H1 (cell line): ENCODE measurements at regions not wholly inside any gene's neighbourhood (a gene's known extent, or its start where the extent isn't known, plus 50 kb on each side); places are given as distances from the start of the nearest gene placed in this dataset.

Experiments used
- CTCF ChIA-PET: fragments of 300-600 bp; sonication (Branson Sonifier 250); formaldehyde crosslinking; loops from one replicate; lab custom pipeline; 2021; ENCODE audit not compliant: partially characterized antibody; lab: Charles Lee
- POLR2A ChIA-PET: fragments of 300-600 bp; sonication (Branson Sonifier 250); formaldehyde crosslinking; loops from one replicate; lab custom pipeline; 2021; ENCODE audit warnings: inconsistent platforms; ENCODE audit not compliant: partially characterized antibody; lab: Charles Lee
- DNase-seq, 2 experiments: peaks; one replicate each; pipeline versions ENCODE4 v3.0.0 to v3.0.0-alpha.2; 2010 to 2022; ENCODE audit warnings: low spot score in 2 of 2, low read depth in 1 of 2, mixed read lengths in 1 of 2
- FAIRE-seq: peaks from 2 replicates; lab custom pipeline; 2011; peaks lifted over from hg19 to GRCh38; lab: Jason Lieb, UNC
- H2AFZ ChIP-seq: 2 replicates; pipeline ENCODE4 v1.8.1; 2012; ENCODE audit warnings: low read length, inconsistent platforms
- H2AK5ac ChIP-seq: 2 replicates; pipeline ENCODE4 v1.6.1; 2013; ENCODE audit warnings: low read depth, low read length
- H2BK120ac ChIP-seq: replicated peaks from 2 replicates; pipeline ENCODE3; 2013; ENCODE audit warnings: low read depth, low read length, inconsistent platforms
- H2BK12ac ChIP-seq: 2 replicates; pipeline ENCODE4 v1.6.1; 2013; ENCODE audit warnings: low read depth, low read length
- H2BK15ac ChIP-seq: 2 replicates; pipeline ENCODE4 v1.6.1; 2013; ENCODE audit warnings: low read length
- H2BK20ac ChIP-seq: 2 replicates; pipeline ENCODE4 v1.6.1; 2013; ENCODE audit warnings: low read length
- H2BK5ac ChIP-seq: 2 replicates; pipeline ENCODE4 v1.6.1; 2013; ENCODE audit warnings: low read depth, low read length
- H3K14ac ChIP-seq: 2 replicates; pipeline ENCODE4 v1.6.1; 2013; ENCODE audit warnings: inconsistent platforms; ENCODE audit not compliant: insufficient read length
- H3K18ac ChIP-seq: 2 replicates; pipeline ENCODE4 v1.6.1; 2013; ENCODE audit warnings: low read length; ENCODE audit errors: extremely low read depth
- H3K23ac ChIP-seq: 2 replicates; pipeline ENCODE4 v1.6.1; 2013; ENCODE audit warnings: inconsistent platforms; ENCODE audit not compliant: insufficient read length
- H3K23me2 ChIP-seq: 2 replicates; pipeline ENCODE4 v1.6.1; 2013; ENCODE audit warnings: low read depth, low read length
- H3K27ac ChIP-seq: 2 replicates; pipeline ENCODE4 v1.6.1; 2011; ENCODE audit warnings: low read depth, low read length, inconsistent platforms
- H3K27me3 ChIP-seq, 4 experiments: replicated peaks in 1 of 4; 1 replicate in 1 of 4; 2 replicates in 3 of 4; pipeline versions ENCODE4 v1.6.1 to v1.8.1; 2011 to 2013; ENCODE audit warnings: low read length in 3 of 4, mild to moderate bottlenecking in 3 of 4, inconsistent platforms in 2 of 4, mixed read lengths in 2 of 4, moderate library complexity in 1 of 4; ENCODE audit not compliant: control insufficient read depth in 3 of 4, insufficient read depth in 3 of 4; ENCODE audit errors: extremely low read depth in 1 of 4
- H3K36me3 ChIP-seq, 4 experiments: 2 replicates each; pipeline versions ENCODE4 v1.6.1 to v1.8.1; 2011 to 2013; ENCODE audit warnings: mild to moderate bottlenecking in 4 of 4, low read length in 3 of 4, moderate library complexity in 2 of 4, control low read depth in 1 of 4, inconsistent platforms in 1 of 4; ENCODE audit not compliant: insufficient read depth in 4 of 4, control insufficient read depth in 2 of 4
- H3K4ac ChIP-seq: replicated peaks from 2 replicates; pipeline ENCODE3; 2013; ENCODE audit warnings: low read length, low read depth, mixed read lengths, inconsistent platforms; ENCODE audit not compliant: insufficient read length
- H3K4me1 ChIP-seq, 4 experiments: replicated peaks in 1 of 4; 1 replicate in 1 of 4; 2 replicates in 3 of 4; pipeline versions ENCODE4 v1.6.1 to v1.8.1; 2011 to 2013; ENCODE audit warnings: low read length in 3 of 4, inconsistent platforms in 2 of 4, mixed read lengths in 1 of 4; ENCODE audit not compliant: insufficient read depth in 4 of 4, control insufficient read depth in 3 of 4
- H3K4me2 ChIP-seq, 2 experiments: 2 replicates each; pipeline versions ENCODE4 v1.6.1 to v1.8.1; 2011 to 2013; ENCODE audit warnings: low read depth in 2 of 2, low read length in 2 of 2, control low read depth in 1 of 2, inconsistent platforms in 1 of 2, mild to moderate bottlenecking in 1 of 2; ENCODE audit not compliant: insufficient read depth in 1 of 2
- H3K4me3 ChIP-seq, 4 experiments: fragments of 200-600, 300-600 bp in 1 of 4; sonication (generic), shearing (Covaris generic), sonication (Bioruptor Twin) in 1 of 4; 2 replicates each; pipeline versions ENCODE4 v1.5.1 to v1.8.1; 2011 to 2016; ENCODE audit warnings: low read length in 4 of 4, low read depth in 3 of 4, control low read depth in 2 of 4, inconsistent platforms in 2 of 4, mild to moderate bottlenecking in 2 of 4, mixed read lengths in 1 of 4, moderate library complexity in 1 of 4; ENCODE audit not compliant: insufficient read depth in 2 of 4; ENCODE audit errors: extremely low read depth in 1 of 4
- H3K56ac ChIP-seq: replicated peaks from 2 replicates; pipeline ENCODE3; 2013; ENCODE audit warnings: low read depth, mild to moderate bottlenecking, mixed read lengths, low read length, inconsistent platforms; ENCODE audit not compliant: insufficient read length
- H3K79me1 ChIP-seq: 2 replicates; pipeline ENCODE4 v1.6.1; 2013; ENCODE audit warnings: low read depth, low read length, control low read depth
- H3K79me2 ChIP-seq, 2 experiments: 2 replicates each; pipeline versions ENCODE4 v1.6.1 to v1.8.1; 2012 to 2013; ENCODE audit warnings: low read length in 2 of 2, mild to moderate bottlenecking in 2 of 2, inconsistent platforms in 1 of 2; ENCODE audit not compliant: insufficient read depth in 2 of 2, control insufficient read depth in 1 of 2
- H3K9ac ChIP-seq, 4 experiments: replicated peaks in 1 of 4; 1 replicate in 1 of 4; 2 replicates in 3 of 4; pipeline versions ENCODE4 v1.6.1 to v1.8.1; 2011 to 2013; ENCODE audit warnings: low read depth in 3 of 4, low read length in 3 of 4, control low read depth in 2 of 4, mild to moderate bottlenecking in 2 of 4, moderate library complexity in 2 of 4, inconsistent platforms in 1 of 4; ENCODE audit errors: extremely low read depth in 1 of 4
- H3K9me3 ChIP-seq, 2 experiments: 2 replicates each; pipeline versions ENCODE4 v1.6.1 to v1.8.1; 2012 to 2013; ENCODE audit warnings: mild to moderate bottlenecking in 2 of 2, moderate library complexity in 2 of 2, control low read depth in 1 of 2, inconsistent platforms in 1 of 2, low read depth in 1 of 2, low read length in 1 of 2, mixed read lengths in 1 of 2; ENCODE audit not compliant: insufficient read depth in 2 of 2
- H4K20me1 ChIP-seq, 2 experiments: replicated peaks in 1 of 2; 2 replicates each; pipeline versions ENCODE3 to v1.8.1; 2011 to 2013; ENCODE audit warnings: inconsistent platforms in 2 of 2, low read length in 2 of 2, mild to moderate bottlenecking in 1 of 2; ENCODE audit not compliant: insufficient read depth in 2 of 2, control insufficient read depth in 1 of 2
- H4K5ac ChIP-seq: 2 replicates; pipeline ENCODE4 v1.6.1; 2013; ENCODE audit warnings: low read length, low read depth, mixed read lengths, inconsistent platforms; ENCODE audit not compliant: insufficient read length
- H4K8ac ChIP-seq: 2 replicates; pipeline ENCODE4 v1.8.0; 2013; ENCODE audit warnings: mild to moderate bottlenecking, moderate library complexity, low read length, inconsistent platforms; ENCODE audit not compliant: insufficient read depth; ENCODE audit errors: extremely low read depth
- H4K91ac ChIP-seq: replicated peaks from 2 replicates; pipeline ENCODE3; 2013; ENCODE audit warnings: low read length, mixed read lengths, inconsistent platforms; ENCODE audit not compliant: insufficient read length
- BACH1 ChIP-seq: IDR thresholded peaks from 2 replicates; pipeline ENCODE4 v1.6.1; 2012; ENCODE audit warnings: low read length, improper control_type of control experiment
- CHD2 ChIP-seq: IDR thresholded peaks from 2 replicates; pipeline ENCODE4 v1.6.1; 2012; ENCODE audit warnings: low read length, improper control_type of control experiment
- EZH2 ChIP-seq: fragments of 200-600 bp; sonication (generic); IDR thresholded peaks from 2 replicates; pipeline ENCODE4 v1.7.1; 2012; ENCODE audit warnings: low read depth, mild to moderate bottlenecking, moderate library complexity, low read length, inconsistent platforms; ENCODE audit not compliant: severe bottlenecking
- HDAC2 ChIP-seq, 2 experiments: fragments of 300-600 bp in 1 of 2; sonication (generic) in 1 of 2; IDR thresholded peaks; 2 replicates each; pipeline ENCODE4 v1.6.1; 2011 to 2012; ENCODE audit warnings: low read depth in 2 of 2, low read length in 2 of 2, mild to moderate bottlenecking in 2 of 2, moderate library complexity in 2 of 2, borderline replicate concordance in 1 of 2, inconsistent platforms in 1 of 2
- JUN ChIP-seq: IDR thresholded peaks from 2 replicates; pipeline ENCODE4 v1.6.1; 2011; ENCODE audit warnings: low read depth, mild to moderate bottlenecking, improper control_type of control experiment, low read length
- KDM5A ChIP-seq: fragments of 200-600 bp; IDR thresholded peaks from 2 replicates; pipeline ENCODE4 v1.7.1; 2012; ENCODE audit warnings: mild to moderate bottlenecking, low read length, inconsistent platforms, mixed read lengths
- NANOG ChIP-seq: IDR thresholded peaks from 2 replicates; pipeline ENCODE4 v1.6.1; 2011; ENCODE audit warnings: low read length, low read depth, mild to moderate bottlenecking, inconsistent platforms; ENCODE audit not compliant: insufficient read depth, poor library complexity, severe bottlenecking
- POLR2A ChIP-seq, 2 experiments: IDR thresholded peaks; 1 replicate in 1 of 2; 2 replicates in 1 of 2; pipeline ENCODE4 v1.6.1; 2011; ENCODE audit warnings: low read depth in 2 of 2, low read length in 2 of 2, mild to moderate bottlenecking in 2 of 2; ENCODE audit errors: control extremely low read depth in 1 of 2
- RAD21 ChIP-seq, 2 experiments: IDR thresholded peaks in 1 of 2; conservative IDR thresholded peaks in 1 of 2; 2 replicates each; pipeline ENCODE4 v1.6.1; 2011; ENCODE audit warnings: low read depth in 2 of 2, low read length in 2 of 2, improper control_type of control experiment in 1 of 2, inconsistent platforms in 1 of 2, mild to moderate bottlenecking in 1 of 2, moderate library complexity in 1 of 2
- SIN3A ChIP-seq, 2 experiments: IDR thresholded peaks in 1 of 2; conservative IDR thresholded peaks in 1 of 2; 2 replicates each; pipeline ENCODE4 v1.6.1; 2011 to 2012; ENCODE audit warnings: low read length in 2 of 2, improper control_type of control experiment in 1 of 2, low read depth in 1 of 2, mild to moderate bottlenecking in 1 of 2
- SIRT6 ChIP-seq: IDR thresholded peaks from one replicate; pipeline ENCODE4 v1.7.1; 2012; ENCODE audit warnings: low read length, inconsistent platforms
- SIX5 ChIP-seq: IDR thresholded peaks from 2 replicates; pipeline ENCODE4 v1.6.1; 2011; ENCODE audit warnings: mild to moderate bottlenecking, low read depth, low read length
- WGBS, 2 experiments: shearing (Covaris generic) in 1 of 2; methylation state at CpG; one replicate each; pipeline versions ENCODE4 v1.1.6 to v1.1.7; 2013 to 2015; ENCODE audit warnings: low lambda C conversion rate in 2 of 2, mixed read lengths in 2 of 2, inconsistent platforms in 1 of 2, low coverage in 1 of 2, missing lambda C conversion rate in 1 of 2; ENCODE audit not compliant: insufficient replicate concordance in 2 of 2, insufficient coverage in 1 of 2, insufficient read length in 1 of 2; ENCODE audit errors: extremely low coverage in 1 of 2, missing lambda C conversion rate in 1 of 2; 5-methylcytosine and 5-hydroxymethylcytosine counted together

DNA sequence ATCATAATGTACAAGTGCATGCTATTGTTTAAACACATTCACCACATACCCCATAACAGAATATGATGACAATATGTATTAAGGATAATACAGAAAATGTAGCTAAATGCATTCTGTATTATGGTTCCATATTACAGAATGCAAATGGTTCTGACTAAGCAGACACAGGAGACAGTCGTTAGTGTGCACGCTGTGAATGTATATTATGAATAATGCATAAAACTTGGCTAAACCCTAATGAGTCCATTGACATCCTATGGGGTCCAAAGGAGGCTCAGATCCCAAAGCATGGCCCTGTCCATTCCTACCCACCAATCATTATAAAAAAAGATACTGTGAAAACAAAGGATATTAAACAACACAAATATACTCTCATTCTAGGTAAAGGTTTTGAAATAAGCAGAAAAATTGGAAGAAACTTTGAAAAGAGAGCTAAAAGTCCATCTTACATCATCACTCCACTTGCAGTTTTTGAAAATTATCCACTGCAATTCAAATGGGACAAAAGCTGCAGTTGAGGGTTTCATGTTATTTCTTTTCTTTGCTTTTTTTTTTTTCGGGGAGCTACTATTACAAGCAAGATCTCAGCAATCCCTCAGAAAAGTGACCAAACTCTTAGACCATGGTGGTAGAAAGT, 415.1 kb downstream of the BCAT1 start:
- no peak overlapping the region for H2AK5ac ChIP-seq
- FAIRE-seq (no peak), DNase-seq (no peak)
- CTCF ChIA-PET, result interaction anchor here (0.6 to 2.0 kb wide), 5 partner anchors 23 to 549 kb away, joined by 3 to 7 read pairs (median 4); no protein-coding TSS in a partner anchor
- no peak overlapping the region for H3K56ac ChIP-seq
- H3K23me2 ChIP-seq, result no peaks in the 10 kb centered on the region; the same call in 1 of the 2 replicates
- no peak overlapping the region for H2BK20ac ChIP-seq
- no peak overlapping the region for H3K27ac ChIP-seq
- H4K5ac ChIP-seq, result no peak overlapping the region
- H3K79me2 ChIP-seq, result no peaks in the 10 kb centered on the region
- H3K36me3 ChIP-seq, result no peaks in the 10 kb centered on the region
- no peak overlapping the region for H2BK120ac ChIP-seq
- TF ChIP-seq SIX5, result no peak
- TF ChIP-seq JUN, result no peak
- TF ChIP-seq HDAC2 (IDR thresholded peaks at IDR 0.05; ENCODE audit: borderline replicate concordance in 1 of 2, low read depth in 2 of 2, low read length in 2 of 2), result no peak
- TF ChIP-seq KDM5A, result no peak
- no peak for TF ChIP-seq NANOG
- TF ChIP-seq EZH2, result no peak
- TF ChIP-seq SIRT6, result no peak
- no peak for TF ChIP-seq BACH1
- no peak for TF ChIP-seq POLR2A (IDR thresholded peaks at IDR 0.05; ENCODE audit: control extremely low read depth in 1 of 2, low read depth in 2 of 2, low read length in 2 of 2)
- no peak for TF ChIP-seq CHD2
- no peak for TF ChIP-seq RAD21 (IDR thresholded peaks at IDR 0.05 in 1 of 2, conservative IDR thresholded peaks at IDR 0.05 in 1 of 2; ENCODE audit: low read depth in 2 of 2, low read length in 2 of 2)
- TF ChIP-seq SIN3A (conservative IDR thresholded peaks at IDR 0.05 in 1 of 2, IDR thresholded peaks at IDR 0.05 in 1 of 2; ENCODE audit: low read depth in 1 of 2, low read length in 2 of 2), result no peak
- H3K4me2 ChIP-seq, result no peak overlapping the region
- peaks cover 0 to 9% (median 0%) of the 10 kb centered on the region in 4 experiments; a peak in 2 of 7 replicates for H3K4me1 ChIP-seq
- H3K14ac ChIP-seq, result no peak overlapping the region
- H3K9ac ChIP-seq, result no peak overlapping the region
- H3K4me3 ChIP-seq, result no peak overlapping the region
- no peak overlapping the region for H2BK15ac ChIP-seq
- H3K23ac ChIP-seq, result no peak overlapping the region
- H2BK12ac ChIP-seq, result no peak overlapping the region
- no peaks in the 10 kb centered on the region for H3K27me3 ChIP-seq
- POLR2A ChIA-PET, result no interaction called here
- H2BK5ac ChIP-seq, result no peak overlapping the region
- H4K20me1 ChIP-seq, result no peaks in the 10 kb centered on the region
- no peaks in the 10 kb centered on the region for H3K9me3 ChIP-seq
- H3K79me1 ChIP-seq, result no peaks in the 10 kb centered on the region; the same call in 1 of the 2 replicates
- no peak overlapping the region for H3K4ac ChIP-seq
- no peak overlapping the region for H3K18ac ChIP-seq
- 86% methylated on average over 3 of the region's 3 CpGs; no CpG with 5 or more reads in 1 of the 2 experiments for WGBS, 2 experiments
- H2AFZ ChIP-seq, result no peak overlapping the region
- H4K91ac ChIP-seq, result no peak overlapping the region
- no peak overlapping the region for H4K8ac ChIP-seq
